NCI-H510A treated with DMSO at 0.1 percent for 48 hours (cell line): ENCODE measurements at regions not wholly inside any gene's neighbourhood (a gene's known extent, or its start where the extent isn't known, plus 50 kb on each side); places are given as distances from the start of the nearest gene placed in this dataset.

Experiments used
- DNase-seq: peaks from one replicate; lab custom pipeline; 2025; lab: John Stamatoyannopoulos, UW

GRCh38 chr16:35732046-35732810 lies 2272.8 kb downstream of the TP53TG3F start:
- no peak for DNase-seq

- DNase-seq, result no peak
Measured at GRCh38 chr16:35733278-35733965, 2274.0 kb downstream of the TP53TG3F start.

GRCh38 chr16:35733971-35734702 lies 2274.7 kb downstream of the TP53TG3F start:
- no peak for DNase-seq

- DNase-seq, result no peak
Measured at GRCh38 chr16:35734728-35735402, 2275.5 kb downstream of the TP53TG3F start.

- no peak for DNase-seq
Measured at GRCh38 chr16:35735403-35736251, 2276.2 kb downstream of the TP53TG3F start.

GRCh38 chr16:35736546-35736945 lies 2277.1 kb downstream of the TP53TG3F start:
- DNase-seq, result no peak

GRCh38 chr16:35737076-35737475 lies 2277.7 kb downstream of the TP53TG3F start:
- no peak for DNase-seq

GRCh38 chr16:35741546-35741945 lies 2282.1 kb downstream of the TP53TG3F start:
- DNase-seq, result no peak

GRCh38 chr16:35743101-35743692 lies 2283.8 kb downstream of the TP53TG3F start:
- DNase-seq, result no peak

- no peak for DNase-seq
Measured at GRCh38 chr16:35744084-35744483, 2284.7 kb downstream of the TP53TG3F start.

GRCh38 chr16:35744726-35745125 lies 2285.3 kb downstream of the TP53TG3F start:
- DNase-seq, result no peak

GRCh38 chr16:35745191-35745590 lies 2285.8 kb downstream of the TP53TG3F start:
- DNase-seq, result no peak

- DNase-seq, result no peak
Measured at GRCh38 chr16:35745821-35746248, 2286.4 kb downstream of the TP53TG3F start.

GRCh38 chr16:35746281-35746962 lies 2287.0 kb downstream of the TP53TG3F start:
- DNase-seq, result no peak

GRCh38 chr16:35746963-35747657 lies 2287.7 kb downstream of the TP53TG3F start:
- no peak for DNase-seq

- no peak for DNase-seq
Measured at GRCh38 chr16:35747658-35748455, 2288.4 kb downstream of the TP53TG3F start.

GRCh38 chr16:35748621-35749252 lies 2289.3 kb downstream of the TP53TG3F start:
- no peak for DNase-seq
